SK-N-SH (cell line): ENCODE measurements at regions not wholly inside any gene's neighbourhood (a gene's known extent, or its start where the extent isn't known, plus 50 kb on each side); places are given as distances from the start of the nearest gene placed in this dataset.

Experiments
- CTCF ChIA-PET: fragments of 300-600, 350-600 bp; formaldehyde crosslinking; extraction: SDS; loops from one replicate; lab custom pipeline; 2021; lab: Yijun Ruan, JAX
- POLR2A ChIA-PET: fragments of 350-600 bp; sonication (Branson Sonifier 250); formaldehyde crosslinking; extraction: SDS; loops from one replicate; lab custom pipeline; 2020; ENCODE audit warnings: antibody characterized with exemption, inconsistent platforms; lab: Yijun Ruan, JAX
- DNase-seq: peaks from one replicate; pipeline ENCODE4 v3.0.0; 2012
- H2AFZ ChIP-seq: fragments of 200-600 bp; sonication (generic); 2 replicates; pipeline ENCODE4 v1.8.1; 2016; ENCODE audit warnings: antibody characterized with exemption, mild to moderate bottlenecking, low read depth
- H3F3A ChIP-seq: fragments of 200-600 bp; sonication (generic); replicated peaks from 2 replicates; pipeline ENCODE3; 2016; ENCODE audit warnings: antibody characterized with exemption, mild to moderate bottlenecking; ENCODE audit not compliant: insufficient read depth
- H3K27ac ChIP-seq, 2 experiments: fragments of 200-500 bp in 1 of 2; fragments of 200-600 bp in 1 of 2; sonication (Bioruptor generic) in 1 of 2; sonication (generic), shearing (Covaris generic) in 1 of 2; 2 replicates each; pipeline versions ENCODE4 v1.5.1 to v1.6.1; 2014 to 2016; ENCODE audit warnings: low read depth in 2 of 2, inconsistent platforms in 1 of 2, low read length in 1 of 2, mild to moderate bottlenecking in 1 of 2, mixed read lengths in 1 of 2
- H3K27me3 ChIP-seq: fragments of 200-600 bp; sonication (generic), shearing (Covaris generic); 2 replicates; pipeline ENCODE4 v1.6.1; 2016; ENCODE audit warnings: mixed run types; ENCODE audit not compliant: insufficient read depth
- H3K36me3 ChIP-seq, 2 experiments: fragments of 200-500 bp in 1 of 2; fragments of 200-600 bp in 1 of 2; sonication (Bioruptor generic) in 1 of 2; sonication (generic) in 1 of 2; replicated peaks in 1 of 2; 2 replicates each; pipeline versions ENCODE3 to v1.5.1; 2014 to 2016; ENCODE audit warnings: low read length in 1 of 2, mild to moderate bottlenecking in 1 of 2; ENCODE audit not compliant: insufficient read depth in 2 of 2, control insufficient read depth in 1 of 2
- H3K4me1 ChIP-seq, 2 experiments: fragments of 200-500 bp in 1 of 2; fragments of 200-600 bp in 1 of 2; sonication (Bioruptor generic) in 1 of 2; sonication (generic), shearing (Covaris generic) in 1 of 2; 2 replicates each; pipeline versions ENCODE4 v1.5.1 to v1.6.1; 2014 to 2016; ENCODE audit warnings: low read depth in 1 of 2, low read length in 1 of 2, mixed run types in 1 of 2; ENCODE audit not compliant: insufficient read depth in 2 of 2, control insufficient read depth in 1 of 2
- H3K4me2 ChIP-seq: fragments of 200-600 bp; sonication (generic), shearing (Covaris generic); 2 replicates; pipeline ENCODE4 v1.6.1; 2017; ENCODE audit warnings: mixed run types
- H3K4me3 ChIP-seq, 2 experiments: fragments of 200-500 bp in 1 of 2; fragments of 200-600 bp in 1 of 2; sonication (Bioruptor generic) in 1 of 2; sonication (generic), shearing (Covaris generic) in 1 of 2; 2 replicates each; pipeline versions ENCODE4 v1.5.1 to v1.8.1; 2014 to 2016; ENCODE audit warnings: low read depth in 2 of 2, inconsistent platforms in 1 of 2, low read length in 1 of 2, mild to moderate bottlenecking in 1 of 2, mixed read lengths in 1 of 2, moderate library complexity in 1 of 2
- H3K79me2 ChIP-seq: fragments of 200-600 bp; sonication (generic); 2 replicates; pipeline ENCODE4 v1.8.1; 2017; ENCODE audit warnings: mild to moderate bottlenecking; ENCODE audit not compliant: insufficient read depth
- H3K9ac ChIP-seq: fragments of 200-600 bp; sonication (generic); 2 replicates; pipeline ENCODE4 v1.6.1; 2017; ENCODE audit warnings: mixed run types
- H3K9me2 ChIP-seq: fragments of 200-600 bp; sonication (generic); 2 replicates; pipeline ENCODE4 v1.6.1; 2017; ENCODE audit warnings: mixed run types
- H3K9me3 ChIP-seq: fragments of 200-600 bp; sonication (generic); 2 replicates; pipeline ENCODE4 v1.6.1; 2017; ENCODE audit warnings: mixed run types, mild to moderate bottlenecking, moderate library complexity
- H4K20me1 ChIP-seq: fragments of 200-600 bp; sonication (generic); 2 replicates; pipeline ENCODE4 v1.6.1; 2017; ENCODE audit warnings: mild to moderate bottlenecking, mixed run types; ENCODE audit not compliant: insufficient read depth
- EP300 ChIP-seq, 2 experiments: IDR thresholded peaks; 2 replicates each; pipeline versions ENCODE4 v1.4.0 to v1.6.1; 2012; ENCODE audit warnings: borderline replicate concordance in 1 of 2, low read depth in 1 of 2, low read length in 1 of 2
- FOSL2 ChIP-seq: IDR thresholded peaks from 2 replicates; pipeline ENCODE4 v1.4.0; 2012; ENCODE audit warnings: low read depth, mild to moderate bottlenecking, moderate library complexity, borderline replicate concordance
- GABPA ChIP-seq: IDR thresholded peaks from 2 replicates; pipeline ENCODE4 v1.4.0; 2012; ENCODE audit warnings: low read depth, mild to moderate bottlenecking
- GATA2 ChIP-seq: sonication (generic); formaldehyde crosslinking; IDR thresholded peaks from 2 replicates; pipeline ENCODE4 v1.5.0; 2020; ENCODE audit warnings: mild to moderate bottlenecking, missing genetic modification reagents
- IRF3 ChIP-seq: fragments of 150-350 bp; IDR thresholded peaks from 2 replicates; pipeline ENCODE4 v1.6.1; 2016; ENCODE audit warnings: mild to moderate bottlenecking, low read depth, low read length
- JUND ChIP-seq: IDR thresholded peaks from 2 replicates; pipeline ENCODE4 v1.4.0; 2012
- MAX ChIP-seq: IDR thresholded peaks from 2 replicates; pipeline ENCODE4 v1.4.0; 2012; ENCODE audit warnings: low read depth
- NFIC ChIP-seq: IDR thresholded peaks from 2 replicates; pipeline ENCODE4 v1.4.0; 2012; ENCODE audit warnings: borderline replicate concordance
- NRF1 ChIP-seq: IDR thresholded peaks from 2 replicates; pipeline ENCODE4 v1.6.1; 2012; ENCODE audit warnings: low read depth, mild to moderate bottlenecking, low read length
- PBX3 ChIP-seq: IDR thresholded peaks from 2 replicates; pipeline ENCODE4; 2012
- POLR2AphosphoS5 ChIP-seq: IDR thresholded peaks from 2 replicates; pipeline ENCODE4 v1.6.1; 2012; ENCODE audit warnings: low read depth, low read length
- RAD21 ChIP-seq: IDR thresholded peaks from 2 replicates; pipeline ENCODE4 v1.6.1; 2012; ENCODE audit warnings: mild to moderate bottlenecking, low read length
- REST ChIP-seq: IDR thresholded peaks from 2 replicates; pipeline ENCODE4 v1.6.1; 2012; ENCODE audit warnings: mild to moderate bottlenecking, low read depth, low read length, moderate library complexity
- TCF12 ChIP-seq: IDR thresholded peaks from 2 replicates; pipeline ENCODE4 v1.4.0; 2012
- YY1 ChIP-seq: IDR thresholded peaks from 2 replicates; pipeline ENCODE4 v1.4.0; 2012; ENCODE audit warnings: low read depth, mild to moderate bottlenecking
- ZBTB33 ChIP-seq: IDR thresholded peaks from 2 replicates; pipeline ENCODE4 v1.4.0; 2012; ENCODE audit warnings: low read depth, borderline replicate concordance
- WGBS: methylation state at CpG from one replicate; pipeline ENCODE4 v1.1.6; 2017; ENCODE audit warnings: low lambda C conversion rate; 5-methylcytosine and 5-hydroxymethylcytosine counted together

- peaks cover 15% of the 10 kb centered on the region for H3F3A ChIP-seq
- ChIA-PET POLR2A (no interaction called here), CTCF (interaction anchor here (0.7 to 1.3 kb wide), 3 partner anchors 12 to 299 kb away, joined by 3 read pairs; no protein-coding TSS in a partner anchor)
- H3K79me2 ChIP-seq = no peaks in the 10 kb centered on the region
- no peaks in the 10 kb centered on the region for H4K20me1 ChIP-seq
- no peak overlapping the region for H3K4me3 ChIP-seq
- H3K9ac ChIP-seq = no peak overlapping the region
- 56% methylated on average over 2 of the region's 2 CpGs for WGBS
- peak overlapping the region; percentile 61; the same call in 1 of the 2 replicates for H3K4me2 ChIP-seq
- peaks cover 39 to 54% of the 10 kb centered on the region in 2 experiments for H3K4me1 ChIP-seq
- peaks cover 3 to 5% of the 10 kb centered on the region in 2 experiments for H3K36me3 ChIP-seq
- no peak overlapping the region for H2AFZ ChIP-seq
- no peaks in the 10 kb centered on the region for H3K27me3 ChIP-seq
- no peaks in the 10 kb centered on the region for H3K9me2 ChIP-seq
- H3K27ac ChIP-seq = peak overlapping the region; percentile 20 to 62; a peak in 2 of 4 replicates
- no peak for DNase-seq
- no peaks in the 10 kb centered on the region for H3K9me3 ChIP-seq
- no peak for TF ChIP-seq NRF1
- TF ChIP-seq JUND = 0 out of 2 replicates have a peak, but pooled peaks have one; percentile 9
- no peak for TF ChIP-seq POLR2AphosphoS5
- no peak for TF ChIP-seq REST
- TF ChIP-seq GABPA = no peak
- TF ChIP-seq, all 33 proteins: peak for 1
These were observed 269.4 kb upstream of the ROPN1 start for GRCh38 chr3:124261306-124261705.

GRCh38 chr3:124263168-124263567 is 271.2 kb upstream of the ROPN1 start:
- Histone ChIP-seq H3K4me2 (peak overlapping the region; percentile 1; the same call in 1 of the 2 replicates), H2AFZ (no peak overlapping the region), H3K9me2 (no peaks in the 10 kb centered on the region), H4K20me1 (no peaks in the 10 kb centered on the region), H3K4me3 (no peak overlapping the region), H3K79me2 (no peaks in the 10 kb centered on the region), H3K27ac (peak overlapping the region; percentile 50 to 65), H3K9me3 (no peaks in the 10 kb centered on the region), H3K36me3 (peaks cover 3 to 5% of the 10 kb centered on the region in 2 experiments), H3K27me3 (no peaks in the 10 kb centered on the region), H3K9ac (no peak overlapping the region), H3F3A (peaks cover 11% of the 10 kb centered on the region), H3K4me1 (peaks cover 35 to 43% of the 10 kb centered on the region in 2 experiments)
- ChIA-PET CTCF (interaction anchor here (1.2 kb wide), 1 partner anchor 59 kb away, joined by 4 read pairs; no protein-coding TSS in a partner anchor), POLR2A (no interaction called here)
- DNase-seq = no peak
- peak; percentile 60; the same call in 1 of the 2 replicates for TF ChIP-seq TCF12
- TF ChIP-seq JUND = peak; percentile 70
- no peak for TF ChIP-seq GATA2 (CRISPR knock-in tag)
- no peak for TF ChIP-seq RAD21
- TF ChIP-seq FOSL2 = peak; percentile 82
- TF ChIP-seq NFIC = 0 out of 2 replicates have a peak, but pooled peaks have one; percentile 50
- no peak for TF ChIP-seq IRF3
- peak in 1 of 2 experiments; percentile 24; a peak in 1 of 4 replicates for TF ChIP-seq EP300 (IDR thresholded peaks at IDR 0.05; ENCODE audit: borderline replicate concordance in 1 of 2, low read depth in 1 of 2, low read length in 1 of 2)
- peak; percentile 74 for TF ChIP-seq PBX3
- TF ChIP-seq MAX = peak; percentile 78
- peak; percentile 41; the same call in 1 of the 2 replicates for TF ChIP-seq POLR2AphosphoS5
- no peak for TF ChIP-seq ZBTB33
- TF ChIP-seq YY1 = peak; percentile 26; the same call in 1 of the 2 replicates
- no peak for TF ChIP-seq GABPA
- WGBS = 36% methylated on average over 4 of the region's 4 CpGs
